A549 (cell line): ENCODE measurements at regions not wholly inside any gene's neighbourhood (a gene's known extent, or its start where the extent isn't known, plus 50 kb on each side); places are given as distances from the start of the nearest gene placed in this dataset.

ENCODE experiments used
- MYC ChIP-seq: IDR thresholded peaks from 2 replicates; pipeline ENCODE4 v1.6.1; 2012; ENCODE audit warnings: mild to moderate bottlenecking, inconsistent platforms, low read length, improper control_type of control experiment, borderline replicate concordance
- POLR2A ChIP-seq: IDR thresholded peaks from 2 replicates; pipeline ENCODE4 v1.6.1; 2012; ENCODE audit warnings: mild to moderate bottlenecking, low read length
- TF ChIP-seq, protein P1 (sequence below): fragments of >200 bp; sonication (Bioruptor Twin); formaldehyde crosslinking; IDR thresholded peaks from 3 replicates; pipeline ENCODE4 v1.5.1; 2016

DNA sequence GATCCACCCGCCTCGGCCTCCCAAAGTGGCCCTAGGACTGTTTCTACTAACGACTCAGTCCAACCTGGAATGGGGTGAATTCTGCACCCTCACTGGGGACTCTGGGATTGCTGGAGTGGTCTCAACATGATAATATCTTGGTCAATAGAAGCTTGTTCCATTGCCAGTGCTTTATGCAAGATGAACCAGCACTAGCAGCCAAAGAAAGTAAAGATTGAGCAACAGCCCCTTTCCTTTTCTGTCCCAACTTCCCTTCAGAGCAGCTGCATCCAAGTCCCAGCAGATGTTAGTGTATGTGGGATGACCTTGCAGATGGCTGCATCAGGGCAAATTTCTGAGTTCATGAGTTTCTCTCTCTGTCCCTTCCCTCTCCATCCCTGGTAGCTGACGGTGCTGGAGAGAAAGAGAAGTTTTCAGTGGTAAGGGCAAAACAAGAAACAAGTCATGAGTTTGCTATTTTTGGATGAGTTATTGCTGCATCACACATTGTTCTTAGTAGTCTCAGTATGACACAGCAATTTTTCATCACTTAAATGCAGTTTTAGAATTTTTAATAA, 183.6 kb upstream of the EDNRB start:
- TF ChIP-seq POLR2A (no peak), MYC (no peak)
- TF ChIP-seq, protein P1, sequence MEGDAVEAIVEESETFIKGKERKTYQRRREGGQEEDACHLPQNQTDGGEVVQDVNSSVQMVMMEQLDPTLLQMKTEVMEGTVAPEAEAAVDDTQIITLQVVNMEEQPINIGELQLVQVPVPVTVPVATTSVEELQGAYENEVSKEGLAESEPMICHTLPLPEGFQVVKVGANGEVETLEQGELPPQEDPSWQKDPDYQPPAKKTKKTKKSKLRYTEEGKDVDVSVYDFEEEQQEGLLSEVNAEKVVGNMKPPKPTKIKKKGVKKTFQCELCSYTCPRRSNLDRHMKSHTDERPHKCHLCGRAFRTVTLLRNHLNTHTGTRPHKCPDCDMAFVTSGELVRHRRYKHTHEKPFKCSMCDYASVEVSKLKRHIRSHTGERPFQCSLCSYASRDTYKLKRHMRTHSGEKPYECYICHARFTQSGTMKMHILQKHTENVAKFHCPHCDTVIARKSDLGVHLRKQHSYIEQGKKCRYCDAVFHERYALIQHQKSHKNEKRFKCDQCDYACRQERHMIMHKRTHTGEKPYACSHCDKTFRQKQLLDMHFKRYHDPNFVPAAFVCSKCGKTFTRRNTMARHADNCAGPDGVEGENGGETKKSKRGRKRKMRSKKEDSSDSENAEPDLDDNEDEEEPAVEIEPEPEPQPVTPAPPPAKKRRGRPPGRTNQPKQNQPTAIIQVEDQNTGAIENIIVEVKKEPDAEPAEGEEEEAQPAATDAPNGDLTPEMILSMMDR: no peak
